NCI-H226 (cell line): ENCODE measurements at regions not wholly inside any gene's neighbourhood (a gene's known extent, or its start where the extent isn't known, plus 50 kb on each side); places are given as distances from the start of the nearest gene placed in this dataset.
A peak's percentile ranks its signal among the peaks of the same experiment; 100 is the strongest.

Experiments used
- DNase-seq: peaks from one replicate; pipeline ENCODE4 v3.0.0-alpha.2; 2015

- no peak for DNase-seq
These were observed 179.4 kb upstream of the ALCAM start for GRCh38 chr3:105187344-105187743.

- DNase-seq: peak; percentile 42
These were observed 171.4 kb upstream of the ALCAM start for GRCh38 chr3:105195260-105195659.

GRCh38 chr3:105197863-105198262, 168.8 kb upstream of the ALCAM start:
- DNase-seq: no peak

DNA sequence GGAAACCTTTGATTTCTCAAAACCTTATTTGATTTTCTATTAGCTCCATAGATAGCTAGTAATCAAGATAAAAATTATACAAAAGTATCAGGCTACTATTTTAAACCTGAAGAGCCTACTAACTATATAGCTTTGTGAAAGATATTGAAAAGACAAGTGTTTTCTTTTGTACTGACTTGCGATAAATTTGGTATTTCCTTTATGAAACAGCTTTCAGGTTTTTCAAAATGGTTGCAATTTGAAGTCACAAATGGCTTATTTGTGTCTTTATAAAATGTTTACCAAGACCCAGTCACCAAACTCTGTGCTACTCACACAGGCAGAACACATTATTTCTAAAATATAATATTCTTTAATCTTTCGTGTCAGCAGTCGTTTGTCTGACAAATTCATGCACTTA, 167.5 kb upstream of the ALCAM start:
- no peak for DNase-seq

GRCh38 chr3:105210141-105210540, 156.6 kb upstream of the ALCAM start:
- no peak for DNase-seq

GRCh38 chr3:105214590-105214989, 152.1 kb upstream of the ALCAM start:
- DNase-seq: no peak

- no peak for DNase-seq
These were observed 144.1 kb upstream of the ALCAM start for GRCh38 chr3:105222568-105223093.

DNA sequence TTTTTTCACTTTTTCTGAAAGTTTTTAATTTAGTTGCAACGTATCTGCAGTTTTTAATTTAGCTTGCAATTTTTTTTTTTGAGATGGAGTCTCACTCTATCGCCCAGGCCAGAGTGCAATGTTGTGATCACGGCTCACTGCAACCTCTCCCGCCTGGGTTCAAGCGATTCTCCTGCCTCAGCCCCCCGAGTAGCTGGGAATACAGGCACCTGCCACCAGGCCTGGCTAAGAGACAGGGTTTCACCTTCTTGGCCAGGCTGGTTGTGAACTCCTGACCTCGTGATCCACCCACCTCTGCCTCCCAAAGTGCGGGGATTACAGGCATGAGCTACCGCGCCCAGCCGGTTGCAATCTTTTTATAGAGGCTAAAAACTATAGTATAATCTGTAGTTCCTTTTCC, 142.9 kb upstream of the ALCAM start:
- DNase-seq: no peak

GRCh38 chr3:105228696-105229095, 138.0 kb upstream of the ALCAM start:
- DNase-seq: peak; percentile 90

DNA sequence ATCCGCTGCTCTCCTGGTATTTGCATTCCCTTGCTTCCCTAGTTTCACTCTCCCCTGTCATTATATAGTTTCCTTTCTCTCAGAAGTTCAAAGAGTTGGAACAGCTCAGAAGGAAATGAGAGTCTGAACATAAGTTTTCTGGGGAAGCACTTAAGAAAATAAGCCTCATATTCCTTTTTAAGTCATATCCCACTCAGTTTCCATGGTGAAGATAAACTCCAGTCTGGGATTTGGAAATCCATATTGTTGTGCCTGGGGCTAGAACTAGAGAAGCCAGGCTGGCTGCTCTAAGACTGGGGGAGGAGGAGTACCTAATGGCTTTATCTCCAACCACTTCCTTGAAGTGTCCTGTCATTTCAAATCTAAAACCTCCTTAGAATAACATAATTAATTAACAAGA, 134.2 kb upstream of the ALCAM start:
- peak; percentile 95 for DNase-seq

GRCh38 chr3:105233010-105233409, 133.7 kb upstream of the ALCAM start:
- DNase-seq: peak; percentile 69

- no peak for DNase-seq
These were observed 131.5 kb upstream of the ALCAM start for GRCh38 chr3:105235221-105235620.

DNA sequence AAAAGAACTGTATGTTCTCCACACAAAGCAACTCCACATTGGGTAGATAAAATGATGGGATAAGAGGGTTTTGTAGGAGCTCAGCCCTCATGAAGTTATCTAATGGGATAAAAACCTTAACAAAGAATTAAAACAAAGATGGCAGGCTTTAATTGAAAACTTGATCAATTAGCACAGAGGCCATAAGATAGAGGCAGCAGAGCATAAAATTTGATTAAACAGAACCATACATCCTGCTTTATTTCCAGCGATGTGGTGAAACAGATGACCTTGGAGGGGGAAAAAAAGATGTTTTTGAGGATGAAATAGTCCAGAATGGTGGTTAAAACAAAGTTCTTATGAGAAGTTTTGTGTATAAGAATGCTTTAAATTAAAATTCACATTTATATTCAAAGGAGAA, 130.9 kb upstream of the ALCAM start:
- DNase-seq: no peak

DNA sequence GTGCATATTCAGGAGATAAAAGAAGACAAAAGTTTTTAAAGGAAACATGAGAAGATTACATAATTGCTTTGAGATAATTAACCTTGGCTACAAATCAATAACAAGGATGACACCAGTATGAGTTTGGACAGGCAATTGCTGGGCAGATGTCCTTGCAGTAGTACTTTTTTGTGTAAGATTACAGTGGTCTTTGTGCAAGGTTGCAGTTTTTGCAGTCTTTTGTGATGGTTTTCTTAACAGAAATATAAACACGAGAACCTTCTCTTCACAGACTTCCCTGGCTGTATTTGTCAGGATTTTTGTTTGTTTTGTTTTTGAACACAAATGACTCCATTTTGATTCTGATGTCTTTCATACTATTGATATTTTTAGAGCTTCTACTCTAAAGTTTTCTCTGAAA, 128.3 kb upstream of the ALCAM start:
- DNase-seq: no peak

- no peak for DNase-seq
These were observed 123.6 kb upstream of the ALCAM start for GRCh38 chr3:105243076-105243475.

DNA sequence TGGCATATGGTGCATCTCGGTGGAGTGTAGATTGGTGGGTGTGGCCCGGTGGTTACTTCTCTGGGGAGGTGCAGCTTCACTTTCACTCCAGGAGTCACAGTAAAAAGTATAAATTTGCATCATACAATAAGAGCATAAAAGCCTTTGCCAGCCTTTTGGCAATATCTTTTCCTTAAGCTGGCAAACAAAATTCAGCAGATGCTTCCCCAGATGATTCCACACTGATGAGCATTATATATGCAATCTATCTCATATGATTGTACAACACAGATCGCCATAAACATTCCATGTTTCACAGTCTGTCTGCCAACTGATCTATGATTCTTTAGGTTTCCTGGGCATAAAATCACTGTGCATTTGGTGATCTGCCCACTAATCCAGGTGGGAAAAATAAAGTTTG, 120.2 kb upstream of the ALCAM start:
- no peak for DNase-seq

GRCh38 chr3:105253225-105253624, 113.5 kb upstream of the ALCAM start:
- DNase-seq: no peak

GRCh38 chr3:105254154-105254553, 112.6 kb upstream of the ALCAM start:
- no peak for DNase-seq

DNA sequence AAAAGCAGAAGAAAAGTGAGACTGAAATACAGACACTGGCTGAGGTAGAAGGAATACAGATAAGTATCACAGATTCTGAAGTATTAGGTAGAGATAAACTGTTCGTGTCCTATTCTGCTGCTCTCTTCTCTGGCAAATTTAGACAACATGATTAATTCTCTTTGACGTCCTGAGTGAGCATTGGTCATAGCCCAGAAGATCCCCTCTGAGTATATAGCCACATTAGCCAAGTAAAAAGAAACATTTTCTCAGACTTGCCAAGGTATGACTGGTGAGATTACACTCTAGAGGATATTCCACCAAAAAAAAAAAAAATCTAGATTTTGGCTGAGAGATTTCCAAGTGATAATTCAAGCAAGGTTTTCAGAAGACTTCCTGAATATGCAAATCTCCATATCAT, 111.4 kb upstream of the ALCAM start:
- peak; percentile 39 for DNase-seq

- DNase-seq: no peak
These were observed 107.2 kb upstream of the ALCAM start for GRCh38 chr3:105259496-105259895.

GRCh38 chr3:105260385-105260784, 106.3 kb upstream of the ALCAM start:
- no peak for DNase-seq

- no peak for DNase-seq
These were observed 92.2 kb upstream of the ALCAM start for GRCh38 chr3:105274536-105274935.

GRCh38 chr3:105274958-105275357, 91.8 kb upstream of the ALCAM start:
- peak; percentile 74 for DNase-seq

- peak; percentile 63 for DNase-seq
These were observed 89.1 kb upstream of the ALCAM start for GRCh38 chr3:105277656-105278055.

GRCh38 chr3:105278688-105279087, 88.0 kb upstream of the ALCAM start:
- DNase-seq: no peak

DNA sequence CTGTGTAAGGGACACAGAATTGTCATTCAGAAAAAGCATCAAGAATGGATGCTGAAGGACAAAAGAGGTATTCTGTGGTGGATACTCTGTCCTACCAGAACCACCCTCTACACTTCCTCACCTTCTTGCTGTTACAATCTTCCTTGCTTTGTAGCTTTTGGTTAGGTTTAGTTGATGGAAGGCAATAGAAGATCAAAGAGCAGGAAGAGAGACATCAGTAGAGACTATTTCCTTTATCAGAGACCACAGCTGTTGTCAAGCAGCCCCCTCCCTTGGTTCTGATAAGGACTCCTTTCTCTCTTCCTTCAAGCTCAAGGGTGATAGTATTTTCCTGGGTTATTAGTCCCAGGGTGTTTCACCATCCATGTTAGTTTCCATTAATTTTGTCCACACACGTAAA, 84.7 kb upstream of the ALCAM start:
- DNase-seq: no peak
